SKM-1 (cell line): ENCODE measurements at regions not wholly inside any gene's neighbourhood (a gene's known extent, or its start where the extent isn't known, plus 50 kb on each side); places are given as distances from the start of the nearest gene placed in this dataset.
"Not testable (repeated sequence)": the region's sequence is repeated elsewhere in the genome, so short reads cannot be mapped to it uniquely, and the experiment has no call there.

ENCODE experiments used
- DNase-seq: peaks from one replicate; lab custom pipeline; 2025; ENCODE audit not compliant: unreplicated experiment; lab: John Stamatoyannopoulos, UW

DNA sequence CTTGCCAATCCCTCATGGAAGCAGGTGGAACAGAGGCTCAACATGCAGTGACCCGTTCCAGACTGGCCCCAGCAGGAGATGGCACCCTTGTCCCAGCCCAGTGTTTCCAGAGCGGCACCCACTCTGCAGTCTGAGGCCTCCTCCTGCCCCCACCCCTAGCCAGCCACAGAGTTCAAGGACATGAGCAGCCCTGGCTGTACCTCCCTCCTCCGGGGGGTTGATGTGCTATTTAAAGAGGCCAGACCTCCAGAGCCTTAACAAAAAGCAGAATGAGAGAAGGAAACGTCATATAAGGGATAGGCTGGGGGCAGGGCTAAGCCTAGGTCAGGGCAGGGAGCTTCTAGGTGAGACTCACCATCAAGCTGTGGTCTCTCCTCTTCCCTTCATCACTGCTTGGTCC, 115.7 kb upstream of the NANOS1 start:
- DNase-seq: no peak

GRCh38 chr10:118914629-118915028, 114.9 kb upstream of the NANOS1 start:
- no peak for DNase-seq

- no peak for DNase-seq
Measured at GRCh38 chr10:118915161-118915560, 114.4 kb upstream of the NANOS1 start.

DNA sequence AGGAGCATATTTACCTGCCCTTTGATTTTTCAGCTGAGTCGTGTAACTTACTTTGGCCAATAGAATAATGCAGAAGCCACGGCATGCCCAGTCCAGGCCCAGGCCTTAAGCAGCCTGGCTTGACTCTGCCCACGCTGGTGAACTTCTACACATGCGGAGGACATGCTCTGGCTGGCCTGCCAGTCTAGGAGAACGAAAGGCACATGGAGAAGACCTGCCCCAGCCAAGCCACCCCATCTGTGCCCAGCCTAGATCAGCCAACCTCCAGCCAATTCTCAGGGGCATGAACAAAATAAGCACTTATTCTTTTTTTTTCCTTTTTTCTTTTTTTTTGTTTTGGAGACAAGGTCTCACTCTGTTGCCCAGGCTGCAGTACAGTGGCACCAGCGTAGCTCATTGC, 112.7 kb upstream of the NANOS1 start:
- no peak for DNase-seq

DNA sequence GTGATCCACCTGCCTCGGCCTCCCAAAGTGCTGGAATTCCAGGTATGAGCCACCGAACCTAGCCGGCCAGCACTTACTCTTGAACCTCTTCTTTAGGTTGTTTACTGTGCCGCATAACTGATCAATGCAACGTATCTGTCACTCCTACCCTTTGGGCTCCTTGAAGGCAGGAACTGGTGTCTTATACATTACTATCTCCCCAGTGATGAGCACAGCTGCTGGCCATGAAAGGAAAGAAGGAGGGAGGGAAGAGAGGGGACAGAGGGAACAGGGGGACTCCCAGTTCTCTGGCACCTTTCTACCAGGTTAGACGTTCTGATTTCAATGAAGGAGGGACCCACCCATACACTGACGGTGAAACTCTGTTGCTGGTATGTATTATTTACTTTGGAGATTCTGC, 111.8 kb upstream of the NANOS1 start:
- no peak for DNase-seq

- DNase-seq: no peak
Measured at GRCh38 chr10:118918116-118918515, 111.4 kb upstream of the NANOS1 start.

DNA sequence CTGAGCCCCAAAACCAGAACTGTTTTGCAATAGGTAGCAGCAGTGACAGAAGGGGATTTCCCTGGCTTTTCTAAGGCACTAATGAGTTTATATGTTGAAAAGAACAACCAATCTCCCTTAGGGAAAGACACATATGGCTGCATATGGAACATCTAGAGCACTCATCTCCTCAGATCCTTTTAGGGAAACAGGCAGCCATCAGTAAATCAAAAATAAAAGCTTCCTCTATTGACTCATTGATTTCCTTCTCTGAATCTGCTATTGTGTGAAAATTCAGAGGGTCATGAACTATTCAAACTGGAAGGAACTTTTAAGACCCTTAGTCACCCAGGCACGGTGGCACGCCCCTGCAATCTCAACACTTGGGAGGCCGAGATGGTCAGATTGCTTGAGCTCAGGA, 110.9 kb upstream of the NANOS1 start:
- DNase-seq: no peak

- no peak for DNase-seq
Measured at GRCh38 chr10:118920206-118920605, 109.3 kb upstream of the NANOS1 start.

DNA sequence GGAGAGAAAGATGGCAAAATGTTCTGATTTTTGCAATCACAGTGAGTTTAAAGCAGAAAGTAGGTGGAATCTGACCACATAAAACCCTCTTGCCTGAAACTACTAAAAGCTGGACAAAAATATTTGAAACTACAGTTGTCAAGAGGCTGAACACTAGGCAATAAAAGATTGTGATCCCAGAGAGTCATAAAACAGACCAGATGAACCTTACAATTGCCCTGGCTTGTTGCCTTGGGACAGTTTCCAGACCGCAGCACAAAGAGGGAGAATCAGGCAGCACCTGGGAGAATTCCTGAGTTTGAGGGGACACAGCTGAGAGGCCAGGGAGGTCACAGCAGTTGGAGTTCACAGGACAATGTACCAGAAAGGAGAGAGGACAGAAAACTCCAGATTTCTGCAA, 107.3 kb upstream of the NANOS1 start:
- no peak for DNase-seq

- DNase-seq: no peak
Measured at GRCh38 chr10:118922972-118923371, 106.5 kb upstream of the NANOS1 start.

DNA sequence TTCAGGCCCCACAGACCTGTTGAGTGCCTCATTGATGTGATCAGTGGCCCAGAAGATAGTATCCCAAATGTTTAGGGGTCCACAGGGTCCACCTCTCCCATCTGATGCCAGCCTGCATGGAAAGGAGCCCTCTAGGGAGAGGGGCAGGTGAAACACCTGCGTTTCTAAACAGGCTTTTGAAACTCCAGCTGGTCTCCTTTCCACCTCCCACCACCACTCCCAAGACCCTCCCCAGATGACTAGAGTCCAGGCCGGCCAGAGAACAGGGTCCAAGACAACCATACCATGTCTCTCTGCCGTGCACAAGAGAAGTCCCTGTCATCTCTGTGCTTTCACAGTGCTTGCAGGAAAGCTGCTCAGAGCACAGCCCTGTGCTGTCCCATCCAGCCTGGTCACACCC, 105.0 kb upstream of the NANOS1 start:
- no peak for DNase-seq

- no peak for DNase-seq
Measured at GRCh38 chr10:118925404-118926071, 104.0 kb upstream of the NANOS1 start.

DNA sequence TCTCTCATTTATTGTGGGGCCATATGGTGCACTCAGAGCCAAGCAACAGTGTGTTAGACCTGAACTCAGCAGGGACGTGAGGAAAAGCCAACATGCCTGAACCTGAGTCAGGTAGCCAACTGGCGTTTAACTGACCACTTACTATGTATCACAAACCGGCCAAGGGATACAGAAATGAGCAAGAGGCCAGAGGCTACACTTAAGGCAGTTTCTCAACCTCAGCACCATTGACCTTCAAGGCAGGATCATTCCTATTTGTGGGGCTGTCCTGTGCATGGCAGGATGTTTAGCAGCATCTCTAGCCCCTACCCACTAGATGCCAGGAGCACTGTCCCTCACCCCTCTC, 103.5 kb upstream of the NANOS1 start:
- no peak for DNase-seq

GRCh38 chr10:118926441-118926840, 103.1 kb upstream of the NANOS1 start:
- no peak for DNase-seq

DNA sequence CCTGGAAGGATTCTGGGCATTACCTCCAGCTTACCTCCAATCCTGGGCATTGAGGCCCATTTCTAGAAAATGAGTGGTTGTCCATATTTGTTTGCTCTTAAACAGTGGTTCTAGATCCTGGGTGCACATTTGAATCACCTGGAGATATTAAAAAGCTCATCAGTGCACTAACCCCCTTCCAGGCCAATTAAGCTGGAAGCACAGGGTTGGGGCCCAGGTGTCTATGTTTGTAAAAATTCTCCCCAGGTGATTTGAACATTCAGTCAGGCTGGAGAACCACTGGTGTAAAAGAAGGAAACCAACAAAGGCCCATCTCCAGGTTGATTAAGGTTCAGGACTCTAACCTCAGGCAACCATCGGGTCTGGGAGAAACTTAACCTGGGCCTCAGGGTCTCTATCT, 102.6 kb upstream of the NANOS1 start:
- no peak for DNase-seq

- no peak for DNase-seq
Measured at GRCh38 chr10:118927321-118927720, 102.2 kb upstream of the NANOS1 start.

GRCh38 chr10:118930614-118931013, 98.9 kb upstream of the NANOS1 start:
- DNase-seq: no peak

GRCh38 chr10:118931436-118931835, 98.1 kb upstream of the NANOS1 start:
- no peak for DNase-seq

GRCh38 chr10:118932154-118932553, 97.4 kb upstream of the NANOS1 start:
- DNase-seq: not testable (repeated sequence)

- DNase-seq: no peak
Measured at GRCh38 chr10:118937226-118937625, 92.3 kb upstream of the NANOS1 start.

DNA sequence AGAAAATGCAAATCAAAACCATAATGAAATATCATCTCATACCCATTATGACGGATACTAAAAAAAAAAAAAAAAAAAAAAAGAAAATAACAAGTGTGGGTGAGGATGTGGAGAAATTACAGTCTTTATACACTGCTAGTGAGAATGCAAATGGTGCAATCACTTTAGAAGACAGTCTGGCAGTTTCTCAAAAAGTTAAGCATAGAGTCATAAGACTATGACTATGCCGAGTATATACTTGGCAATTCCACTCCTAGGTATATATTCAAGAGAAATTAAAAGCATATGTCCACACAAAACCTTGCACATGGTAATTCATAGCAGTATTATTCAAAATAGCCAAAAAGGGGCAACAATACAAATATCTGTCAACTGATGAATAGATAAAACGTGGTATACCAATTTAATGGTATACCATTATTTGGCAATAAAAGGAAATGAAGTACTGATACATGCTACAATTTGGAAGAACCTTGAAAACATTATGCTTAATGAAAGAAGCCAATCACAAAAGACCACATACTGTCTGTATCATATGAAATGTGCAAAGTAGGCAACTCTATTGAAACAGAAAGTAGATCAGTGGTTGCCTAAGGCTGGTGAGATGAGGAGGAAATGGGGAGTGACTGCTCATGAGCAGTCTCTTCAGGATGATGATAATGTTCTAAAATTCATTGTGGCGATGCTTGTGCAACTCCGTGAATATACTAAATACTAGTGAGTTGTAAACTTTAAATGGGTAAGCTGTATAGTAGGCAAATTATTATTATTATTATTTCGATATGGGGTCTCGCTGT, 90.1 kb upstream of the NANOS1 start:
- no peak for DNase-seq

GRCh38 chr10:118940386-118940785, 89.1 kb upstream of the NANOS1 start:
- no peak for DNase-seq

DNA sequence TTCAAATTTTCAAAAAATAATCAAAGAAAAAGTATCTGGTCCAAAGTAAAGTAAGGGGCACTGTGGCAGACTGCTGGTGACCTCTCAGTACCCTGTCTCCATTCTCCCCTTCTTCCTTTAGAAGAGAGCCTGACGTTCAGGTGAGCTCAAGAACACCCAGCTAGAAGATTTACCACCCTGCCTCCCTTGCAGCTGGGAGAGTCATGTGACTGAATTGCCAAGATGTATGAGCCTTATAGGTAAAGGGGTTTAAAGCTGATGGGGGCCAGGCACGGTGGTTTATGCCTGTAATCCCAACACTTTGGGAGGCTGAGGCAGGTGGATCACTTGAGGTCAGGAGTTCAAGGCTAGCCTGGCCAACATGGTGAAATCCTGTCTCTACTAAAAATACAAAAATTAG, 86.3 kb upstream of the NANOS1 start:
- DNase-seq: no peak
